HG02763 (cell line): ENCODE measurements at regions not wholly inside any gene's neighbourhood (a gene's known extent, or its start where the extent isn't known, plus 50 kb on each side); places are given as distances from the start of the nearest gene placed in this dataset.

Source experiments
- ATAC-seq: cut with Tn5 transposase; IDR thresholded peaks from one replicate; pipeline ENCODE4 v1.9.1; 2021; ENCODE audit warnings: mild to moderate bottlenecking, moderate library complexity; ENCODE audit not compliant: unreplicated experiment

DNA sequence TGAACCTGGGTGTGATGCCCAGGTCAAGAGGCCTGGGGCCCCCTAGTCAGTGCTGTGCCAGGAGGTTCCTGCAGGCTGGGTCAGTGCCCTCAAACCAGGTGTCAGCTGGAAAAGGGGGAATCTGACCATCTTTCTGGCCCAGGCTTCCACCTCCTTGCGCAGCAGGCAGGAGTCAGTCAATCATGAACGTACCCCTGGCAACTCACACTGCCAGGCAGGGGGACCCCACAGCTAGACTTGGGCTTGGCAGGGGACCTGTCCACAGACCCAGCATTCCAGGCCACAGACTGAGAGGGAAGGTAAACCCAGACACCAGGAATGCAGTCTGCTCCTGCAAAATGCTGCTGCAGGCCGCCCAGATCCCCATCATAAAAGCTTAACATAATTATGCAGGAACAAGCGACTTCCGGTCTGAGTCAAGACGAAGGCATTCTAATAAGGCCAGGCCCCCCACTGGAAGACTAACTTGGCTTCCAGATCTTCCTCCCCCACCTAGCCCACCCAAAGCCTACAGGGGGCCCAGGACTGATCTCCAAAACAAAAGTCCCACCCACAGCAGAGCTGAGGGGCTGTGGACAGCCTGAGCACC is 156.3 kb downstream of the BCOR start:
- ATAC-seq = no peak

DNA sequence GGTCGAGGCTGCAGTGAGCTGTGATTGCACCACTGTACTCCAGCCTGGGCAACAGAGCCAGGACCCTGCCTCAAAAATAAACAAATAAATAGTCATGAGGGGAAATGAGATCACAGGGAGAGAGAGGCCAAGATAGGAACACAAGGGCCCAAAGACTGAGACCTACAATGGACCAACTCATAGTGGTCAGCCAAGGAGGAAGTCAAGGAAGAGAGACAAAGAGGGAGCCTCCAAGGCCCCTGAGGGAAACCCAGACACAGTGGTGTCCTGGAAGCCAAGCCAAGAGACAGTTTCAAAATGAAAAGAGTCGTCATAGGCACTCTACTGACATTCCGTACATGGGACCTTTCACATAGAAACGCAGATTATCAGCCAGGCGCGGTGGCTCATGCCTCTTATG is 153.3 kb downstream of the BCOR start:
- no peak for ATAC-seq

GRCh38 chrX:39945709-39946108 is 152.0 kb downstream of the BCOR start:
- ATAC-seq = no peak

DNA sequence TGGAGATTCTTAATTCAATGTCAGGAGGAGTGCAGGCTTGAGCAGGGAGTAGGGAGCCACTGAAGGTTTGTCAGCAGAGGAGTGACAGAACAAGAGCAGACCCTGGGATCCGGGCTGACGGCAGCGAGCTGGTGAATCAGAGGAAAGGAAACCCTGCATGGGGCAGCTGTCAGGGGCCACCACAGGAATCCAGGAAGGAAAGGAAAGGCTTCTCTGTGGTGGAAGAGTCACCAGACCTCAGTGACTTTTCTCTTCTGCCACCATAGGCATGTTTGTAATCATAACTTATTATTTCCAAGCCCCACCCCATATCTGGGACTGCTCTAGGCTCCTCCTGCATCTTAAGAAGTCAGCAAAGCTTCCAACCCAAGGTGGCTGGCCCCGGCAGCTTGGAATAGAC is 150.9 kb downstream of the BCOR start:
- ATAC-seq = no peak

GRCh38 chrX:39948582-39948981 is 149.2 kb downstream of the BCOR start:
- no peak for ATAC-seq

DNA sequence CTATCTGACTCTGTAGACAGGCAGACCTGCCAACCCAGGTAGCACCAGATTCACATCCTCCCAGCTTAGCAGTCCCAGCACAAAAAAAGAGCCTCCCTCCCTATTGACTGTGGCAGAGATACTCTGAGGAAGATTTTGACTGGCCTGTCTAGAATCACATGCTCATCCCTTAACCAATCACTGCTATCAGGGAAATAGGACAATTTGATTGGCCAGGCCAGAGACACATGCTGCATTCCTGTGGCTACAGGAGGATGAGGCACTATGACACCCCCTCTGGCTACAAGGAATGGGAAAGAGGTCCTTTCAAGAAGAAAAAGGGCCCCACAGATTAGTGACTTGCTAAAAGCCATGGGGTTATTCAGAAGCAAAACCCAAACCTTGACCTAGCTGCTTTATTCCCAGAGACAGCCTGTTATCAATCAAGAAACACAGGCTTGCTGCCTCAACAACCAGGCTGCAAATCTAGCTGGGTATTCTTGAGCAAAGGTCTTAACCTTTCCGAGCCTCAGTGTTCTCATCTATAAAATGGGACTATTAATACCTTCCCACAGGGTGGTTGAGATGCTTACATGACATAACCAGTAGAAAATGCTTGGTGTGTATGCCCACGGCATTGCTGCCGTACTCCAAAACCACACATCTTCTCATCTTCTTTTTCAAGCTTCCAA is 147.6 kb downstream of the BCOR start:
- no peak for ATAC-seq

DNA sequence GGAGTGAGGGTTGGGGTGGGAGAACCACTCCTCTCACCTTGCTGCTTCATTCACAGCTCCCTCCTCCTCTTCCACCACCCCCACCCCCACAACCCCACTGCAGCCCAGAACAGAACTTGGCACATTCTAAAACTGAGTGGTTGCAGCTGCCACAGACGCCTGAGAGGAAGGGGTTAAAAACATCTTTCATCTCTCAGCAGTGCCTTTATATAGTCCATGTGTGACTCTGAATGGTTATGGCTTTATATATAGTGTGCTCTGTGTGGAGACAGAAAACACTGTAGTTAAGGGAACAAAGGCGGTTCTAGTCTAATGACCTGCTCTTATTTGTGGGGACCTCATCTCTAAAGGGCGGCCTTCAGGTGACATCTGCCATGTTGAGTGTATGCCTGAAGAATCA is 144.8 kb downstream of the BCOR start:
- no peak for ATAC-seq

GRCh38 chrX:39953879-39954278 is 143.9 kb downstream of the BCOR start:
- no peak for ATAC-seq

DNA sequence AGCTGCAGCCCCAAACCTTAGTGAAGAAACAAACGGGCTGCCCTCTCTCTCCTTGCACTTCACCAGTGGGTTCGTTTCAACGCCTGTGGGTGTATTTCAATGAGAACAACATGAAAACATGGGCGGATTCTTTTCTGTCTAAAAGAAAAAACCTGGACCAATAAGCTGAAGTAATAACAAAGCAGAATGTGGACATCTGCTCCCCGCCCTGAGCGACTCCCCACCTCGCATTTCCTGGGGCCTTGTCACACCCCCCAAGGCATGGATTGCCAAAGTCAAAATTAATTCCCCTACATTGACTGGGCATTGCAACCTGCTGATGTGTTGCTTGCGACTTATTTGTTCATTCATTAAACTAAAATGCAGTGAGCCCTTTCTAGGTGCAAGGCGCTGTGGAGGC is 142.9 kb downstream of the BCOR start:
- ATAC-seq = no peak

DNA sequence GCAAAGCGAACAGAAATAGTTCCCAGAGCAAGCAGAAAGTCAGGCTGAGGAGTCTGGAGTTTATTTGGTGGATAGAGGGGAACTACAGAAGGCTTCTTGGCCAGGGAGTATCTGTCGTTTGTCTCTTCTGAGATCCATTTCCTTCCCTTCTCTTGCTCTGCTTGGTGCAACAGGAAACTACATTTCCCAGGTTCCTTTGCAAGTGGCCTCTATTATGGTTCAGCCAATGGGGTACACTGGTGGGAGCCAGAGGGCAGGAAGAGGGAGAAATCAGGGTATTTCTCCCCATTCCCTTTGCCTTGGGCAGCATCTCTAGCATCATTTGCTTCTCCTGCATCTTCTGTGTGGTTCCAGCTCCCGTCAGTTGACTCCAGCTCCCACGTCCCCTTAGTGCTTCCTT is 142.1 kb downstream of the BCOR start:
- no peak for ATAC-seq

GRCh38 chrX:39956803-39957394 is 140.9 kb downstream of the BCOR start:
- no peak for ATAC-seq

- no peak for ATAC-seq
Measured at GRCh38 chrX:39957816-39958566, 139.8 kb downstream of the BCOR start.

DNA sequence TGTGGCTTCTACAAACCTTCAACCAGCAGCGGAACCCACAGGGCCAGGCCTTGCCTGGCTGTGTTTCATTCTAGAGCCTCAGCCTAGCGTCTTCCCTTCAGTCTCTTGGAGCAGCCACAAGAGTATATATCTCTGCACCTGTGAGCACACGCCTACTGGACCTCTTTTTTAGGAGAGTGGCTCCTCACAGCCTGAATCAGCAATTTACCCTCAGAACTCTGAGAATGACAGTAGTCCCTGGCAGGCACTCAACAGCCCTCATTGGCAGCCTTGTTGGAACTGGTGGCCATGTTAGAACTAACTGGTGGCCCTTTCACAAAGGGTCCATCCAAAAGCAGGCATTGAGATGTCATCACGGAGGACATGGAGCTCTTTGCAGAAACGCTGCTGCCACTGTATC is 138.9 kb downstream of the BCOR start:
- no peak for ATAC-seq

GRCh38 chrX:39960219-39960618 is 137.5 kb downstream of the BCOR start:
- no peak for ATAC-seq

- no peak for ATAC-seq
Measured at GRCh38 chrX:39961441-39961840, 136.3 kb downstream of the BCOR start.

- ATAC-seq = no peak
Measured at GRCh38 chrX:39965051-39965573, 132.6 kb downstream of the BCOR start.

GRCh38 chrX:39966176-39966575 is 131.6 kb downstream of the BCOR start:
- ATAC-seq = no peak

GRCh38 chrX:39967348-39967747 is 130.4 kb downstream of the BCOR start:
- ATAC-seq = no peak

DNA sequence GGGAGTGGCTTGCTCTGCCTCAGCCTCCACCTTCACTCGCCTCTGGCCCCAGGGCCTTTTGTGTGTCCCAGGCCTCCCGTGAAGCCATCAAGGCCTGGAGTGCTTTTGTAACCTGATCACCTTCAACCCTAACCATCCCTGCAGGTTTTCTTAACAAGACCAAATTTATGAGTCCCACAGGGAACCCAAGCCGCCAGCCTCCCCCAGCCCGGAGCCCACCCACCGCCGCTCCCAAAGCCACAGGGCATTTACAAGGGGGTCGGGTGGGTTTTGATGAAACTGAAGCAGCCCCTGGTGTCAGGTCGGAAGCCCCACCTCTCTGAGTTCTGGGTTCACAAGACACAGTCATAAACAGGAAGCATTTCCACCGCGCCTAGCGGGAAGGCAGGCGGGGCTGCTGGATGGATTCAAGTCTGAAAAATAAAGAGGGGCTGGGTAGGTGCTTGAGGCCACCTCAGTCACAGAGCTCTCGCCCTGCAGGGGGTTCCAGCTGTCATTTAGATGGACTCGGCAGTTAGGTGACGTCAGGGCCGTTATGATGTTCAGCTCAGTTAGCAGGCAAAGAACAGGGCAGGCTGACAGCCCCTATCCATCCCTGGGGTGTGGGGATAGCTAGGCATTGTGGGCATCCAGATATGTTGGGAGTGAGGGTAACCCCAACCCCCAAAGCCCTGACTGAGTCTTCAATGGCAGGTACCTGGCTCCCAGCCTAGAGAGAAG is 128.5 kb downstream of the BCOR start:
- no peak for ATAC-seq

DNA sequence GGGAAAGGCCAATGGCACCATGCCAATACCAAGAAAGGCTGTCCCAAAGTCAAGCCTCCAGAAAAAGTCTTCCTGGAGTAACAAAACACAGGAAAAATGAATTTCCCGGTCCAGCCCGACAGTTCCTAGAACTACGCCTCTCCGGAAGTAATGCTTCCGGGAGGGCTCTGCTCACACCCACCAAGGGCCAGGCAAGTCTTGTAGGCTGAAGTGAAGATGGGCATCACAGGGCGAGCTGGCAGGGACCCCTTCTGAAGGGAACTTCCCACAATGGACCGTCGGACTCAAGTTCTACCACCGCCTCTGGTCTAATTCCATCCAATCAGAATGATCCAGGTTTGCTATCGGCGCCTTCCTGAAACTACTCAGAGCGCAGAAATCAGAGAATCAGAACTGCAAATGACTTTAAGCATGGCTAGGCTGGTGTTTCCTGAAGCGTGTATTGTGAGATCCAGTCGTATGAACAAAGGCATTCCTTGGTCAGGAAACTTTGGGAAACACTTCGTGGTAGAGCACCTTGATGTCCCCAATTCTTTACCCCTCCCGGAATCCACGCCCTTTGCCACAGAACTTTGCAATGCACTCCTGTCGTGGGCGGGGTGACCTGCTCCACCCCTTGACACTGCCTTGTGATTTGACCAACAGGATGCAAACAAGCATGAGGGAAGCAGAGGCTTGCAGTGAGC is 127.8 kb downstream of the BCOR start:
- ATAC-seq = no peak
